A549 (cell line): ENCODE measurements at regions not wholly inside any gene's neighbourhood (a gene's known extent, or its start where the extent isn't known, plus 50 kb on each side); places are given as distances from the start of the nearest gene placed in this dataset.

Source experiments
- ATAC-seq, 2 experiments: fragments of 200-7000 bp in 1 of 2; fragments of >200 bp in 1 of 2; cut with Nextera tagmentation in 1 of 2; cut with Tn5 transposase in 1 of 2; 3 replicates each; pipeline versions ENCODE4 v1.8.0 to v1.9.1; 2018 to 2020; ENCODE audit warnings: mild to moderate bottlenecking in 1 of 2, moderate library complexity in 1 of 2
- CTCF ChIA-PET: fragments of 300-600 bp; sonication (Branson Sonifier 250); formaldehyde crosslinking; extraction: SDS; loops from one replicate; lab custom pipeline; 2021; ENCODE audit warnings: antibody characterized with exemption, inconsistent platforms; lab: Yijun Ruan, JAX
- POLR2A ChIA-PET: fragments of 350-600 bp; formaldehyde crosslinking; extraction: SDS; loops from one replicate; lab custom pipeline; 2021; ENCODE audit warnings: antibody characterized with exemption, inconsistent platforms; lab: Yijun Ruan, JAX
- DNase-seq, 2 experiments: peaks; one replicate each; pipeline versions ENCODE4 v3.0.0 to v3.0.0-alpha.2; 2011 to 2016; ENCODE audit warnings: low read depth in 1 of 2, low spot score in 1 of 2
- FAIRE-seq: peaks from 2 replicates; lab custom pipeline; 2011; peaks lifted over from hg19 to GRCh38; lab: Jason Lieb, UNC
- H3K27ac ChIP-seq, 2 experiments: fragments of >200 bp; sonication (Bioruptor Twin); formaldehyde crosslinking; 3 replicates each; pipeline ENCODE4 v1.5.1; 2016 to 2017
- H3K4me1 ChIP-seq: fragments of >200 bp; sonication (Bioruptor Twin); formaldehyde crosslinking; 3 replicates; pipeline ENCODE4 v1.6.1; 2016
- H3K4me2 ChIP-seq: fragments of >200 bp; sonication (Bioruptor Twin); formaldehyde crosslinking; 3 replicates; pipeline ENCODE4 v1.6.1; 2016
- H3K4me3 ChIP-seq: fragments of >200 bp; sonication (Bioruptor Twin); formaldehyde crosslinking; 3 replicates; pipeline ENCODE4 v1.5.1; 2016
- H3K9me3 ChIP-seq: fragments of >200 bp; sonication (Bioruptor Twin); formaldehyde crosslinking; 3 replicates; pipeline ENCODE4 v1.6.1; 2016
- BHLHE40 ChIP-seq: IDR thresholded peaks from 2 replicates; pipeline ENCODE4 v1.6.1; 2012; ENCODE audit warnings: low read depth, low read length, inconsistent platforms
- CBX8 ChIP-seq: fragments of 200-600 bp; sonication (generic); IDR thresholded peaks from 2 replicates; pipeline ENCODE4 v1.6.1; 2016
- EHF ChIP-seq: fragments of 250-450 bp; sonication (Bioruptor Pico); IDR thresholded peaks from 2 replicates; pipeline ENCODE4 v1.5.0; 2020; ENCODE audit warnings: mild to moderate bottlenecking
- FOSB ChIP-seq: fragments of 250-450 bp; sonication (Bioruptor Pico); IDR thresholded peaks from 2 replicates; pipeline ENCODE4 v1.5.0; 2020; ENCODE audit warnings: mild to moderate bottlenecking, moderate library complexity
- FOXS1 ChIP-seq: fragments of 250-450 bp; sonication (Bioruptor Pico); IDR thresholded peaks from 2 replicates; pipeline ENCODE4 v1.5.0; 2020; ENCODE audit warnings: mild to moderate bottlenecking, moderate library complexity
- HOXB13 ChIP-seq: fragments of 250-450 bp; sonication (Bioruptor Pico); IDR thresholded peaks from 2 replicates; pipeline ENCODE4 v1.5.0; 2020; ENCODE audit warnings: low read depth, mild to moderate bottlenecking, moderate library complexity
- MAFK ChIP-seq: fragments of 450-650 bp; IDR thresholded peaks from 2 replicates; pipeline ENCODE4 v1.6.1; 2014; ENCODE audit not compliant: partially characterized antibody
- NFE2L2 ChIP-seq: fragments of 150-350 bp; conservative IDR thresholded peaks from 2 replicates; pipeline ENCODE4 v1.6.1; 2014; ENCODE audit warnings: low read length
- NR3C1 ChIP-seq: fragments of >200 bp; sonication (Bioruptor Twin); formaldehyde crosslinking; IDR thresholded peaks from 3 replicates; pipeline ENCODE4 v1.6.1; 2017
- POLR2A ChIP-seq: IDR thresholded peaks from 2 replicates; pipeline ENCODE4 v1.6.1; 2012; ENCODE audit warnings: mild to moderate bottlenecking, low read length
- POLR2AphosphoS2 ChIP-seq: conservative IDR thresholded peaks from 2 replicates; pipeline ENCODE4 v1.6.1; 2012; ENCODE audit warnings: low read length, improper control_type of control experiment, inconsistent platforms
- RNF2 ChIP-seq: fragments of 200-600 bp; sonication (generic); IDR thresholded peaks from 2 replicates; pipeline ENCODE4 v1.6.1; 2016; ENCODE audit warnings: low read depth, mild to moderate bottlenecking, antibody characterized with exemption, moderate library complexity, borderline replicate concordance
- TFCP2L1 ChIP-seq: fragments of 250-450 bp; sonication (Bioruptor Pico); IDR thresholded peaks from 2 replicates; pipeline ENCODE4 v1.5.0; 2021; ENCODE audit warnings: mild to moderate bottlenecking
- TP53 ChIP-seq: fragments of 250-450 bp; sonication (Bioruptor Pico); IDR thresholded peaks from 2 replicates; pipeline ENCODE4 v1.5.0; 2021; ENCODE audit warnings: mild to moderate bottlenecking, moderate library complexity
- ZC3H11A ChIP-seq: fragments of 450-650 bp; IDR thresholded peaks from 2 replicates; pipeline ENCODE4 v1.6.1; 2014; ENCODE audit warnings: antibody characterized with exemption, mild to moderate bottlenecking
- WGBS: methylation state at CpG from one replicate; pipeline ENCODE4 v1.1.6; 2017; ENCODE audit errors: missing lambda C conversion rate; 5-methylcytosine and 5-hydroxymethylcytosine counted together
- TF ChIP-seq, protein P1 (sequence below): IDR thresholded peaks from 2 replicates; pipeline ENCODE4 v1.6.1; 2012
- TF ChIP-seq, protein P2 (sequence below): fragments of 250-450 bp; sonication (Bioruptor Pico); IDR thresholded peaks from 2 replicates; pipeline ENCODE4 v1.5.0; 2021; ENCODE audit warnings: mild to moderate bottlenecking, moderate library complexity, borderline replicate concordance
- TF ChIP-seq, protein P3 (sequence below): IDR thresholded peaks from 2 replicates; pipeline ENCODE4 v1.6.1; 2012

DNA sequence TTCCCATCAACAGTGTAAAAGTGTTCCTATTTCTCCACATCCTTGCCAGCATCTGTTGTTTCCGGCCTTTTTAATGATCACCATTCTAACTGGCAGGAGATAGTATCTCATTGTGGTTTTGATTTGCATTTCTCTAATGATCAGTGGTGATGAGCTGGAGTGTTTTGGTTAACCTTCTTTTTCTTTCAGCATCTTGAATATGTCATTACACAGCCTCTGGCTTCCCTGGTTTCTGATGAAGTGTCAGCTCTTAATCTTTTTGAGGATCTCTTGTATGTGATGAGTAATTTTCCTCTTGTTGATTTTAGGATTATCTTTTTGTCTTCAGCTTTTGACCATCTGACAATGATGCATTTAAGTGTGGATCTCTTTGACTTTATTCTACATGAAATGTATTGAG is 133.2 kb upstream of the GRIK3 start:
- WGBS = 0% methylated on average over 1 of the region's 1 CpG
- H3K4me2 ChIP-seq = no peak overlapping the region
- no peak for FAIRE-seq
- ChIA-PET CTCF (interaction anchor here (0.6 kb wide), 1 partner anchor 47 kb away, joined by 3 read pairs; no protein-coding TSS in a partner anchor), POLR2A (no interaction called here)
- no peaks in the 10 kb centered on the region for H3K4me1 ChIP-seq
- H3K4me3 ChIP-seq = no peak overlapping the region
- ATAC-seq = no peak
- TF ChIP-seq, protein P1, sequence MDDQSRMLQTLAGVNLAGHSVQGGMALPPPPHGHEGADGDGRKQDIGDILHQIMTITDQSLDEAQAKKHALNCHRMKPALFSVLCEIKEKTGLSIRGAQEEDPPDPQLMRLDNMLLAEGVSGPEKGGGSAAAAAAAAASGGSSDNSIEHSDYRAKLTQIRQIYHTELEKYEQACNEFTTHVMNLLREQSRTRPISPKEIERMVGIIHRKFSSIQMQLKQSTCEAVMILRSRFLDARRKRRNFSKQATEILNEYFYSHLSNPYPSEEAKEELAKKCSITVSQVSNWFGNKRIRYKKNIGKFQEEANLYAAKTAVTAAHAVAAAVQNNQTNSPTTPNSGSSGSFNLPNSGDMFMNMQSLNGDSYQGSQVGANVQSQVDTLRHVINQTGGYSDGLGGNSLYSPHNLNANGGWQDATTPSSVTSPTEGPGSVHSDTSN = no peak
- no peak for TF ChIP-seq POLR2A
- TF ChIP-seq NR3C1 = no peak
- no peak for TF ChIP-seq FOSB (CRISPR knock-in tag)
- DNase-seq = no peak
- no peaks in the 10 kb centered on the region for H3K9me3 ChIP-seq
- no peak overlapping the region for H3K27ac ChIP-seq

DNA sequence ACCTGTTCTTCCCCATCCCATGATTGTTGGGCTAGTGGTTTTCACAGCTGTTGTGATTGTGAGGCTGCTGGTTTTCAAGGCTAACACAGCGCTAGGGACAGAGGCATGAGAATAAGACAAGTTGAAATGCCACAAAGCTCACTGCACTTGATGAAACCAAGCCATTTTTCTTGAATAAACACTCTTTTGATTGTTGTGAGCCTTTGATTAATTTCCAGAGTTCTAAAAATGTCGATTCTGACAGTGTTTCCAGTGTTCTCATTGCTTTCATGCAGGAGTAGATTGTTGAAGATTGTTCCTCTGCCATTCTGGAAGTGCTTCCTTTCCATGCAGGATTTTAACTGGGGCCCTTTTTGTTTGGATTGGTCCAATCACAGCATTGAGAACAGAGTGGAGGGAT is 134.9 kb upstream of the GRIK3 start:
- Histone ChIP-seq H3K9me3 (no peaks in the 10 kb centered on the region), H3K27ac (no peak overlapping the region), H3K4me1 (no peaks in the 10 kb centered on the region), H3K4me3 (no peak overlapping the region), H3K4me2 (no peak overlapping the region)
- WGBS = 19% methylated on average over 2 of the region's 2 CpGs
- DNase-seq = no peak
- ChIA-PET POLR2A (no interaction called here), CTCF (no interaction called here)
- ATAC-seq = no peak
- FAIRE-seq = no peak
- TF ChIP-seq RNF2 (no peak), POLR2AphosphoS2 (no peak), FOXS1 (CRISPR knock-in tag) (no peak), TP53 (CRISPR knock-in tag) (no peak), HOXB13 (no peak), CBX8 (no peak), ZC3H11A (no peak)
- TF ChIP-seq, protein P2, sequence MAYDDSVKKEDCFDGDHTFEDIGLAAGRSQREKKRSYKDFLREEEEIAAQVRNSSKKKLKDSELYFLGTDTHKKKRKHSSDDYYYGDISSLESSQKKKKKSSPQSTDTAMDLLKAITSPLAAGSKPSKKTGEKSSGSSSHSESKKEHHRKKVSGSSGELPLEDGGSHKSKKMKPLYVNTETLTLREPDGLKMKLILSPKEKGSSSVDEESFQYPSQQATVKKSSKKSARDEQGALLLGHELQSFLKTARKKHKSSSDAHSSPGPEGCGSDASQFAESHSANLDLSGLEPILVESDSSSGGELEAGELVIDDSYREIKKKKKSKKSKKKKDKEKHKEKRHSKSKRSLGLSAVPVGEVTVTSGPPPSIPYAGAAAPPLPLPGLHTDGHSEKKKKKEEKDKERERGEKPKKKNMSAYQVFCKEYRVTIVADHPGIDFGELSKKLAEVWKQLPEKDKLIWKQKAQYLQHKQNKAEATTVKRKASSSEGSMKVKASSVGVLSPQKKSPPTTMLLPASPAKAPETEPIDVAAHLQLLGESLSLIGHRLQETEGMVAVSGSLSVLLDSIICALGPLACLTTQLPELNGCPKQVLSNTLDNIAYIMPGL = no peak

DNA sequence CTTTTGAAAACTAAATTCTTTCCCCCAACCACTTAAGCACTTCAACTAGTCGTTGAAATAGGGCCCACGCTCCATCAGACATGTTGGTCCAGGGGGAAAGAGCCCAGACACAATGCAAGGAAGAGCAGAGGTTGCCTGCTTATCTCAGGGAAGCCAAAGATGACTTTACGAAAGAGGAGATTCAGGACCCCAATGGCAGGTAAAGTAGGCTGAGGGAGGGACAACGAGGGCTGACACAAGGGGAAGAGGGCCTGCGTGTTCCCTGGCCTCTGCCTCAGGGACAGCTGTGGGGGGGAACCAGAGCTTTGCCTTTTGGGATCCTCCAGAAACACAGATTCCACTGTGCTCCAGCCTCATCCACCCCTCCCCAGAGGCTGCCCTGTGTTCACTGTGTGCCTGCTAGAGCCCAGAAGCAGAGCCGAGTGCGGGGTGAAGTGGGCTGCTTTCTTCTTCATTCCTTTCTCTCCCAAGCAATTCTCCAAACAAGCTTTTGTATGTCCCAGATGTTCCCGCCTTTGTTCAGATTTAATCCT is 135.5 kb upstream of the GRIK3 start:
- TF ChIP-seq NFE2L2 = no peak
- no peak for TF ChIP-seq MAFK
- no peak for TF ChIP-seq POLR2A
- no peak for TF ChIP-seq EHF (CRISPR knock-in tag)
- TF ChIP-seq TFCP2L1 (CRISPR knock-in tag) = no peak
- TF ChIP-seq, all 56 proteins: peak for 0
- Histone ChIP-seq H3K4me1 (no peaks in the 10 kb centered on the region), H3K9me3 (no peaks in the 10 kb centered on the region), H3K27ac (no peak overlapping the region), H3K4me2 (no peak overlapping the region), H3K4me3 (no peak overlapping the region)
- CTCF ChIA-PET = no interaction called here
- no peak for ATAC-seq
- FAIRE-seq = no peak
- WGBS = 22% methylated on average over 8 of the region's 8 CpGs
- no peak for DNase-seq
- POLR2A ChIA-PET = no interaction called here

DNA sequence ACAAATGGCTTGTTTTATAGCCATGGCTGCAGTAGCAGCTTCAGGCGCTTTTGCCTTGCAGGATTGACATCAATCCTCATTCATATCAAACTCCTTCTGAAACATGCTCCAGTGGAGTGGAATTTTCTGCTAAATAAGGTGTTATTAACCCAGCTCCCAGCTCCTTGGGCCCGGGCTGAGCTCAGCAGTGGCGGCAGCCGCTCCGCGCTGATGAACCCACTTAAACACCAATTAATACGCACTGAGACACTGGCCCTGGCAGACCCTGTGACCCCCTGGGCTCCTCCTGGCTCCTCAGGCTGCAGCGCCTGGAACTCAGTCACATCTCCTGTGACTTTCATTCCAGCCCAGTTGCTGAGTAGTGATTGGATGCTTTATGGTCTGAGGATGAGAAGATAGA is 137.4 kb upstream of the GRIK3 start:
- POLR2A ChIA-PET = no interaction called here
- 20% methylated on average over 6 of the region's 8 CpGs for WGBS
- no peak overlapping the region for H3K4me2 ChIP-seq
- no peak for ATAC-seq
- H3K4me1 ChIP-seq = no peaks in the 10 kb centered on the region
- TF ChIP-seq BHLHE40 = no peak
- TF ChIP-seq, protein P3, sequence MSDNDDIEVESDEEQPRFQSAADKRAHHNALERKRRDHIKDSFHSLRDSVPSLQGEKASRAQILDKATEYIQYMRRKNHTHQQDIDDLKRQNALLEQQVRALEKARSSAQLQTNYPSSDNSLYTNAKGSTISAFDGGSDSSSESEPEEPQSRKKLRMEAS = no peak
- H3K4me3 ChIP-seq = no peak overlapping the region
- no peaks in the 10 kb centered on the region for H3K9me3 ChIP-seq
- FAIRE-seq = no peak
- CTCF ChIA-PET = no interaction called here
- H3K27ac ChIP-seq = no peak overlapping the region
- no peak for DNase-seq
